ENCODE measurements at regions not wholly inside any gene's neighbourhood (a gene's known extent, or its start where the extent isn't known, plus 50 kb on each side); places are given as distances from the start of the nearest gene placed in this dataset.
"Not testable (repeated sequence)": the region's sequence is repeated elsewhere in the genome, so short reads cannot be mapped to it uniquely, and the experiment has no call there.

- Histone ChIP-seq H3K36me3 (no peaks in the 10 kb centered on the region), H3K27ac (no peak overlapping the region), H3K4me1 (peaks cover 0 to 18% (median 0%) of the 10 kb centered on the region in 4 donors), H3K4me3 (no peak overlapping the region), H3K27me3 (no peaks in the 10 kb centered on the region), H3K9me3 (no peaks in the 10 kb centered on the region)
- DNase-seq: no peak
- TF ChIP-seq CTCF (IDR thresholded peaks at IDR 0.05) (no peak), POLR2A (IDR thresholded peaks at IDR 0.05) (no peak)
Observed at GRCh38 chr7:66442385-66442784, 186.3 kb upstream of the KCTD7 start.

- Histone ChIP-seq H3K9me3 (no peaks in the 10 kb centered on the region), H3K36me3 (no peaks in the 10 kb centered on the region), H3K27me3 (no peaks in the 10 kb centered on the region), H3K4me1 (peaks cover 0 to 17% (median 0%) of the 10 kb centered on the region in 4 donors), H3K4me3 (no peak overlapping the region), H3K27ac (no peak overlapping the region)
- DNase-seq: no peak
- TF ChIP-seq POLR2A (IDR thresholded peaks at IDR 0.05): no peak
- TF ChIP-seq CTCF (IDR thresholded peaks at IDR 0.05): no peak
Observed at GRCh38 chr7:66443946-66444345, 184.7 kb upstream of the KCTD7 start.

- DNase-seq, H3K9me3 ChIP-seq, H3K4me3 ChIP-seq, H3K4me1 ChIP-seq, H3K27me3 ChIP-seq, H3K27ac ChIP-seq, H3K36me3 ChIP-seq: not testable (repeated sequence)
Observed at GRCh38 chr7:66447007-66447406, 181.7 kb upstream of the KCTD7 start.

GRCh38 chr7:66450814-66451213 is 177.9 kb upstream of the KCTD7 start:
- not testable (repeated sequence) for DNase-seq, H3K4me1 ChIP-seq, H3K27ac ChIP-seq

GRCh38 chr7:66451713-66452112 is 177.0 kb upstream of the KCTD7 start:
- H3K4me1 ChIP-seq, DNase-seq, H3K36me3 ChIP-seq, H3K4me3 ChIP-seq, H3K9me3 ChIP-seq, H3K27ac ChIP-seq, H3K27me3 ChIP-seq: not testable (repeated sequence)

More at GRCh38 chr7:66450814-66451213, 177.9 kb upstream of the KCTD7 start:
- H3K9me3 ChIP-seq, H3K36me3 ChIP-seq, H3K4me3 ChIP-seq, H3K27me3 ChIP-seq: not testable (repeated sequence)

GRCh38 chr7:66452165-66452564 is 176.5 kb upstream of the KCTD7 start:
- H3K27ac ChIP-seq: no peak overlapping the region
- H3K4me3 ChIP-seq: no peak overlapping the region
- DNase-seq: no peak
- H3K4me1 ChIP-seq: no peaks in the 10 kb centered on the region
- no peaks in the 10 kb centered on the region for H3K9me3 ChIP-seq
- TF ChIP-seq CTCF (IDR thresholded peaks at IDR 0.05) (no peak), POLR2A (IDR thresholded peaks at IDR 0.05) (no peak)
- H3K27me3 ChIP-seq: no peaks in the 10 kb centered on the region
- no peaks in the 10 kb centered on the region for H3K36me3 ChIP-seq

- Histone ChIP-seq H3K36me3 (no peaks in the 10 kb centered on the region), H3K9me3 (no peaks in the 10 kb centered on the region), H3K4me3 (no peak overlapping the region), H3K4me1 (no peaks in the 10 kb centered on the region), H3K27me3 (no peaks in the 10 kb centered on the region), H3K27ac (no peak overlapping the region)
- TF ChIP-seq POLR2A (IDR thresholded peaks at IDR 0.05) (no peak), CTCF (IDR thresholded peaks at IDR 0.05) (no peak)
- DNase-seq: no peak
Observed at GRCh38 chr7:66453340-66453739, 175.3 kb upstream of the KCTD7 start.

Data from Peyer's patch (tissue), 4 donors.